ENCODE measurements at regions not wholly inside any gene's neighbourhood (a gene's known extent, or its start where the extent isn't known, plus 50 kb on each side); places are given as distances from the start of the nearest gene placed in this dataset.

- no peak overlapping the region for H3K27ac ChIP-seq
- no peaks in the 10 kb centered on the region for H3K9me3 ChIP-seq
- no peak for ATAC-seq
- peaks cover 61% of the 10 kb centered on the region for H3K27me3 ChIP-seq (ENCODE audit: low read depth)
- H3K36me3 ChIP-seq: no peaks in the 10 kb centered on the region
- H3K4me3 ChIP-seq: no peak overlapping the region
- DNase-seq: no peak
- no peaks in the 10 kb centered on the region for H3K4me1 ChIP-seq
- intact Hi-C loops (cut with DNase I): no loop called here
- no peak for TF ChIP-seq CTCF (IDR thresholded peaks at IDR 0.05)
Observed at GRCh38 chr5:73374520-73375190, 73.9 kb downstream of the FOXD1 start.

GRCh38 chr5:73373814-73374510 is 74.6 kb downstream of the FOXD1 start:
- H3K9me3 ChIP-seq: no peaks in the 10 kb centered on the region
- H3K4me3 ChIP-seq: no peak overlapping the region
- DNase-seq: no peak
- no peaks in the 10 kb centered on the region for H3K36me3 ChIP-seq
- no peak for ATAC-seq
- H3K27ac ChIP-seq: no peak overlapping the region
- H3K27me3 ChIP-seq (ENCODE audit: low read depth): peaks cover 55% of the 10 kb centered on the region
- no peaks in the 10 kb centered on the region for H3K4me1 ChIP-seq
- intact Hi-C loops (cut with DNase I): no loop called here
- TF ChIP-seq CTCF (IDR thresholded peaks at IDR 0.05): no peak

GRCh38 chr5:73370640-73371583 is 77.7 kb downstream of the FOXD1 start:
- no peak overlapping the region for H3K4me3 ChIP-seq
- H3K4me1 ChIP-seq: no peaks in the 10 kb centered on the region
- TF ChIP-seq CTCF (IDR thresholded peaks at IDR 0.05): no peak
- peaks cover 34% of the 10 kb centered on the region for H3K27me3 ChIP-seq (ENCODE audit: low read depth)
- no peak for ATAC-seq
- no peaks in the 10 kb centered on the region for H3K9me3 ChIP-seq
- H3K27ac ChIP-seq: no peak overlapping the region
- no peak for DNase-seq
- H3K36me3 ChIP-seq: no peaks in the 10 kb centered on the region
- intact Hi-C loops (cut with DNase I): no loop called here

GRCh38 chr5:73370095-73370494 is 78.5 kb downstream of the FOXD1 start:
- ATAC-seq (no peak), DNase-seq (no peak)
- no peaks in the 10 kb centered on the region for H3K4me1 ChIP-seq
- no peaks in the 10 kb centered on the region for H3K36me3 ChIP-seq
- no peak for TF ChIP-seq CTCF (IDR thresholded peaks at IDR 0.05)
- H3K9me3 ChIP-seq: no peaks in the 10 kb centered on the region
- intact Hi-C loops (cut with DNase I): no loop called here
- peaks cover 29% of the 10 kb centered on the region for H3K27me3 ChIP-seq (ENCODE audit: low read depth)
- no peak overlapping the region for H3K27ac ChIP-seq
- H3K4me3 ChIP-seq: no peak overlapping the region

GRCh38 chr5:73369278-73369677 is 79.3 kb downstream of the FOXD1 start:
- DNase-seq (no peak), ATAC-seq (no peak)
- Histone ChIP-seq H3K4me3 (no peak overlapping the region), H3K27me3 (ENCODE audit: low read depth) (peaks cover 23% of the 10 kb centered on the region), H3K36me3 (no peaks in the 10 kb centered on the region), H3K9me3 (no peaks in the 10 kb centered on the region), H3K4me1 (no peaks in the 10 kb centered on the region), H3K27ac (no peak overlapping the region)
- no peak for TF ChIP-seq CTCF (IDR thresholded peaks at IDR 0.05)
- intact Hi-C loops (cut with DNase I): no loop called here

Data from lower lobe of right lung (tissue), 2 donors.